ENCODE measurements at regions not wholly inside any gene's neighbourhood (a gene's known extent, or its start where the extent isn't known, plus 50 kb on each side); places are given as distances from the start of the nearest gene placed in this dataset.

DNA sequence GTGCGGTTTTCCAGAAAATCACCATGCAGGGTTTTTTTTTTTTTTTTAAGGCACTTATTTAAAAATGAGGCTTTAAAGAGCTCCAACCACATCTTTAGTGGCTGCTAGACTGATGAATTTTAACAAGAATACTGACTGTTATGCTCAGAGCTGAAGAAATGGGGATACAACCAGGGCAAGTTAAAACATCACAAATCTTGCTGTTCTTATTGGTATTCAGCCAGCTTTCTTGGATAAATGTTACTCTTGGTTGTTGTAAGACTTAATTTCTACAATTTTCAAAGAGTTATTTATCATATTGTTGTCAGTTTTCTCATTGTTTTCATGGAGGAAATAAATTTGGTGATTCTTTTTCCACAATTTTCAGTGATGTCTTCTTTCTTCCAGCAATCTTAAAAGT lies 352.8 kb upstream of the FAM174A start:
- Histone ChIP-seq H3K27ac (no peak overlapping the region), H3K36me3 (no peaks in the 10 kb centered on the region), H3K9me3 (ENCODE audit: severe bottlenecking) (no peaks in the 10 kb centered on the region), H3K4me3 (ENCODE audit: low read depth, low read length) (no peak overlapping the region), H3K27me3 (ENCODE audit: insufficient read depth, low read depth, severe bottlenecking) (no peaks in the 10 kb centered on the region)
- no peak for TF ChIP-seq CTCF (IDR thresholded peaks at IDR 0.05; ENCODE audit: low read depth, low read length)
- DNase-seq = no peak

DNA sequence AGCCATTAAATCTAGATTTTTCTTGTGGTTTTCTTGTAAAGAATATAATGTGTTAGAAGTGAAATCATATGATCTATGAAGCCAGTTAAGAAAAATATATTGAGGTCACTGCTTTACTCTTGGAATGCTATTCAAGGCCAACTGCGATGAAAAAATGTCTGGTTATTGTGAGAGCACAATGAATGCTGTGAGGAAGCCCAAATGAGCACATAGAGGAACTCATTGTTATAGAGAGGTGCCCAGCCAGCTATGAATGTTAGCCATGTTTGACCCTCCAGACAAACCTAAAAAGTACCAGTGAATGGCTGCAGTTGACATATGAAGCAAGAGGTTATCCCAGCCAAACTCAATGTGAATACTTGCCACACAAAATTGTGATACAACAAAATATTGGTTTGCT lies 359.8 kb upstream of the FAM174A start:
- no peak for DNase-seq
- Histone ChIP-seq H3K36me3 (no peaks in the 10 kb centered on the region), H3K27me3 (ENCODE audit: insufficient read depth, low read depth, severe bottlenecking) (no peaks in the 10 kb centered on the region), H3K27ac (no peak overlapping the region), H3K9me3 (ENCODE audit: severe bottlenecking) (peaks cover 3% of the 10 kb centered on the region), H3K4me3 (ENCODE audit: low read depth, low read length) (no peak overlapping the region)
- TF ChIP-seq CTCF (IDR thresholded peaks at IDR 0.05; ENCODE audit: low read depth, low read length) = no peak

- Histone ChIP-seq H3K9me3 (ENCODE audit: severe bottlenecking) (peaks cover 4% of the 10 kb centered on the region), H3K4me3 (ENCODE audit: low read depth, low read length) (no peak overlapping the region), H3K36me3 (no peaks in the 10 kb centered on the region), H3K27me3 (ENCODE audit: insufficient read depth, low read depth, severe bottlenecking) (no peaks in the 10 kb centered on the region), H3K27ac (no peak overlapping the region)
- no peak for TF ChIP-seq CTCF (IDR thresholded peaks at IDR 0.05; ENCODE audit: low read depth, low read length)
- no peak for DNase-seq
Measured at GRCh38 chr5:100165309-100165708, 369.9 kb upstream of the FAM174A start.

- no peak overlapping the region for H3K27ac ChIP-seq
- H3K36me3 ChIP-seq = no peaks in the 10 kb centered on the region
- DNase-seq = no peak
- no peak for TF ChIP-seq CTCF (IDR thresholded peaks at IDR 0.05; ENCODE audit: low read depth, low read length)
- peaks cover 4% of the 10 kb centered on the region for H3K9me3 ChIP-seq (ENCODE audit: severe bottlenecking)
- no peak overlapping the region for H3K4me3 ChIP-seq (ENCODE audit: low read depth, low read length)
- no peaks in the 10 kb centered on the region for H3K27me3 ChIP-seq (ENCODE audit: insufficient read depth, low read depth, severe bottlenecking)
Measured at GRCh38 chr5:100161868-100162267, 373.3 kb upstream of the FAM174A start.

- no peak overlapping the region for H3K4me3 ChIP-seq (ENCODE audit: low read depth, low read length)
- H3K27me3 ChIP-seq (ENCODE audit: insufficient read depth, low read depth, severe bottlenecking) = no peaks in the 10 kb centered on the region
- H3K9me3 ChIP-seq (ENCODE audit: severe bottlenecking) = peaks cover 3% of the 10 kb centered on the region
- no peak overlapping the region for H3K27ac ChIP-seq
- no peaks in the 10 kb centered on the region for H3K36me3 ChIP-seq
- TF ChIP-seq CTCF (IDR thresholded peaks at IDR 0.05; ENCODE audit: low read depth, low read length) = no peak
- DNase-seq = no peak
Measured at GRCh38 chr5:100157066-100157465, 378.1 kb upstream of the FAM174A start.

- Histone ChIP-seq H3K36me3 (no peaks in the 10 kb centered on the region), H3K27ac (no peak overlapping the region), H3K4me3 (ENCODE audit: low read depth, low read length) (no peak overlapping the region), H3K27me3 (ENCODE audit: insufficient read depth, low read depth, severe bottlenecking) (no peaks in the 10 kb centered on the region), H3K9me3 (ENCODE audit: severe bottlenecking) (no peaks in the 10 kb centered on the region)
- TF ChIP-seq CTCF (IDR thresholded peaks at IDR 0.05; ENCODE audit: low read depth, low read length) = no peak
- DNase-seq = no peak
Measured at GRCh38 chr5:100148239-100148638, 386.9 kb upstream of the FAM174A start.

All from WERI-Rb-1 (cell line).